Heart left ventricle (tissue), 16 donors: ENCODE measurements at regions not wholly inside any gene's neighbourhood (a gene's known extent, or its start where the extent isn't known, plus 50 kb on each side); places are given as distances from the start of the nearest gene placed in this dataset.
A peak's percentile ranks its signal among the peaks of the same experiment; 100 is the strongest.

Experiments
- ATAC-seq, 4 donors: fragments of 200-7000 bp; cut with Tn5 transposase; one replicate each; pipeline ENCODE4 v1.9.1; 2020 to 2022; ENCODE audit warnings: moderate library complexity in 4 of 4, mild to moderate bottlenecking in 3 of 4, moderate number of reproducible peaks in 1 of 4
- DNase-seq, 5 donors: peaks; one replicate each; pipeline ENCODE4 v3.0.0-alpha.2; 2020
- H3K27ac ChIP-seq, 12 donors: fragments of 200-600 bp; sonication (generic) in 4 of 12; one replicate each; pipeline versions ENCODE4 v1.5.0 to v1.8.0; 2016 to 2022; ENCODE audit warnings: mild to moderate bottlenecking in 2 of 12
- H3K27me3 ChIP-seq, 9 donors: fragments of 200-600 bp; sonication (generic) in 2 of 9; one replicate each; pipeline versions ENCODE4 v1.5.1 to v1.8.0; 2016 to 2022; ENCODE audit warnings: mild to moderate bottlenecking in 3 of 9
- H3K36me3 ChIP-seq, 9 donors: fragments of 200-600 bp; sonication (generic) in 2 of 9; one replicate each; pipeline versions ENCODE4 v1.5.0 to v1.8.0; 2018 to 2022; ENCODE audit warnings: mild to moderate bottlenecking in 2 of 9
- H3K4me1 ChIP-seq, 12 donors: fragments of 200-600 bp; sonication (generic) in 4 of 12; one replicate each; pipeline versions ENCODE4 v1.5.0 to v1.8.0; 2016 to 2022; ENCODE audit warnings: mild to moderate bottlenecking in 3 of 12
- H3K4me3 ChIP-seq, 12 donors: fragments of 200-600 bp; sonication (generic) in 4 of 12; one replicate each; pipeline versions ENCODE4 v1.5.0 to v1.8.0; 2017 to 2022; ENCODE audit warnings: mild to moderate bottlenecking in 9 of 12, moderate library complexity in 4 of 12
- H3K9me3 ChIP-seq, 12 donors: fragments of 200-600 bp; sonication (generic) in 4 of 12; one replicate each; pipeline versions ENCODE4 v1.5.0 to v1.8.0; 2016 to 2022; ENCODE audit warnings: mild to moderate bottlenecking in 1 of 12
- CTCF ChIP-seq, 12 donors: fragments of 200-600 bp; sonication (generic) in 4 of 12; IDR thresholded peaks; one replicate each; pipeline versions ENCODE4 v1.5.0 to v1.8.0; 2018 to 2022; ENCODE audit warnings: antibody characterized with exemption in 12 of 12, mild to moderate bottlenecking in 5 of 12
- POLR2A ChIP-seq, 2 donors: fragments of 450-650 bp; IDR thresholded peaks; one replicate each; pipeline ENCODE4 v1.6.1; 2017; ENCODE audit warnings: antibody characterized with exemption in 2 of 2, mild to moderate bottlenecking in 2 of 2, moderate library complexity in 2 of 2
- WGBS, 4 donors: extraction: QIAGEN DNeasy Blood & Tissue Kit in 2 of 4; methylation state at CpG; one replicate each; pipeline versions ENCODE4 v1.1.5 to v1.1.7; 2013 to 2018; 5-methylcytosine and 5-hydroxymethylcytosine counted together
- intact Hi-C, 10 donors: fragments of 100-400 bp; cut with DNase I; formaldehyde crosslinking; loops; one replicate each; pipeline versions ENCODE4 v1.11.1 to v1.14.2; 2022
- donor health status: ischemic (EF 13 %, LVEDD 7.1; RV severe dilation, severe dysfunction).
- donor health status: healthy with polysubstance abuse.
- donor health status: DM: no; HTN: yes; CAD: no.
- donor health status: DM: no; HTN: no; CAD: no.
- donor health status: ischemic (EF 25% LVEDD 6.9; RV normal size, moderate dysfunction).
- donor health status: ischemic (EF 25% LVEDD 5.7; RV mildly dilated, moderate dysfunction).
- donor health status: healthy.
- donor health status: DM: yes; HTN: yes; CAD: no.
- donor health status: ischemic (EF 35%, LVEDD 5.7; RV mildly dilated, moderate dysfunction).
- donor health status: nonischemic (EF 11% LVEDD 7.7; RV severe dilation, severe dysfunction).
- donor health status: DM: yes; HTN: yes; CAD: no.
- donor health status: PGD.
- donor health status: ischemic (EF 29% LVEDD 5.4; RV normal size, mild dysfunction).
- donor health status: nonischemic (EF 23%, LVEDD 6.1; RV moderate dilation, normal function).

- TF ChIP-seq CTCF (IDR thresholded peaks at IDR 0.05): no peak
- no peak for TF ChIP-seq POLR2A (IDR thresholded peaks at IDR 0.05)
- intact Hi-C loops: loop anchor here in 5 of 10 donors (10.0 kb wide), 4 partner anchors 157 to 363 kb away; no protein-coding TSS in a partner anchor
- 62 to 66% (median 64%) methylated on average over 16 to 17 of the region's 17 CpGs for WGBS, 4 donors
- Histone ChIP-seq H3K4me3 (no peak overlapping the region), H3K36me3 (no peaks in the 10 kb centered on the region), H3K4me1 (peaks cover 0 to 40% (median 16%) of the 10 kb centered on the region in 12 donors), H3K27me3 (no peaks in the 10 kb centered on the region), H3K27ac (no peak overlapping the region), H3K9me3 (peaks cover 0 to 2% (median 0%) of the 10 kb centered on the region in 12 donors)
- DNase-seq: no peak
- no peak for ATAC-seq
Measured at GRCh38 chr6:163741743-163742363, 327.3 kb downstream of the QKI start.

- no peaks in the 10 kb centered on the region for H3K27me3 ChIP-seq
- H3K9me3 ChIP-seq: peaks cover 0 to 2% (median 0%) of the 10 kb centered on the region in 12 donors
- TF ChIP-seq CTCF (IDR thresholded peaks at IDR 0.05) (no peak), POLR2A (IDR thresholded peaks at IDR 0.05) (no peak)
- DNase-seq (no peak), ATAC-seq (no peak)
- intact Hi-C loops: loop anchor here in 5 of 10 donors (10.0 kb wide), 4 partner anchors 157 to 363 kb away; no protein-coding TSS in a partner anchor
- no peak overlapping the region for H3K4me3 ChIP-seq
- H3K4me1 ChIP-seq: peaks cover 0 to 40% (median 16%) of the 10 kb centered on the region in 12 donors
- no peak overlapping the region for H3K27ac ChIP-seq
- no peaks in the 10 kb centered on the region for H3K36me3 ChIP-seq
- 95 to 97% (median 95%) methylated on average over 5 of the region's 5 CpGs for WGBS, 4 donors
Measured at GRCh38 chr6:163741342-163741741, 326.8 kb downstream of the QKI start.

- H3K36me3 ChIP-seq: no peaks in the 10 kb centered on the region
- H3K27ac ChIP-seq: no peak overlapping the region
- H3K9me3 ChIP-seq: peaks cover 0 to 2% (median 0%) of the 10 kb centered on the region in 12 donors
- H3K27me3 ChIP-seq: no peaks in the 10 kb centered on the region
- peak in 1 of 5 donors; percentile 45 for DNase-seq
- no peak overlapping the region for H3K4me3 ChIP-seq
- ATAC-seq: peak in 1 of 4 donors; percentile 36
- H3K4me1 ChIP-seq: peaks cover 0 to 26% (median 9%) of the 10 kb centered on the region in 12 donors
- TF ChIP-seq CTCF (IDR thresholded peaks at IDR 0.05) (no peak), POLR2A (IDR thresholded peaks at IDR 0.05) (no peak)
- WGBS, 4 donors: 50 to 70% (median 65%) methylated on average over 4 of the region's 4 CpGs
- intact Hi-C loops: loop anchor here in 5 of 10 donors (10.0 kb wide), 4 partner anchors 155 to 365 kb away; no protein-coding TSS in a partner anchor
Measured at GRCh38 chr6:163739966-163740365, 325.4 kb downstream of the QKI start.

GRCh38 chr6:163739408-163739725, 324.8 kb downstream of the QKI start:
- TF ChIP-seq CTCF (IDR thresholded peaks at IDR 0.05): no peak
- no peak for TF ChIP-seq POLR2A (IDR thresholded peaks at IDR 0.05)
- Histone ChIP-seq H3K36me3 (no peaks in the 10 kb centered on the region), H3K27me3 (no peaks in the 10 kb centered on the region), H3K27ac (no peak overlapping the region), H3K9me3 (peaks cover 0 to 2% (median 0%) of the 10 kb centered on the region in 12 donors), H3K4me1 (peaks cover 0 to 21% (median 4%) of the 10 kb centered on the region in 12 donors), H3K4me3 (no peak overlapping the region)
- intact Hi-C loops: no loop called here
- no peak for ATAC-seq
- no peak for DNase-seq
